ENCODE measurements at regions not wholly inside any gene's neighbourhood (a gene's known extent, or its start where the extent isn't known, plus 50 kb on each side); places are given as distances from the start of the nearest gene placed in this dataset.
A peak's percentile ranks its signal among the peaks of the same experiment; 100 is the strongest.

DNA sequence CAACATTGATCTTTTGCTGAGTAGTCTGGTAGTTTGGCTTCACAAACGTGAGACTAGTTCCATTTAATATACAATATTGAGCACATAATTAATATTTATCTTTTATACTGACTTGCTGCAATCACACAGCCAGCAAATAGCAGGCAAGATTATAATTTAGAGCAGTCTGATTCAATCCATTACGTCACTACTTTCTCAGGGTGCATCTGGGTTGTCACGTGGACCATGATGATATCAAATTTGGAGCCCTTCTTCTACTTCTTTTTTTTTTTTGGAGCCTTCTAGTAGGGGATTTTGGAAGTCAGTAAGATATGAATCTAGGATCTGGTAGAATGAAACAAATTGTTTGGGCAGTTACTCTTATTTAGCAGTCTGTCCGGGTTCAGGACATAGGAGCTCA is 100.6 kb upstream of the SLC5A9 start:
- Mint-ChIP-seq H3K9me3 (ENCODE audit: unreplicated experiment) (no peaks in the 10 kb centered on the region), H3K27me3 (ENCODE audit: unreplicated experiment) (no peaks in the 10 kb centered on the region), H3K4me3 (ENCODE audit: unreplicated experiment) (no peak overlapping the region), H3K36me3 (ENCODE audit: unreplicated experiment) (no peaks in the 10 kb centered on the region), H3K27ac (ENCODE audit: unreplicated experiment) (no peak overlapping the region), H3K4me1 (ENCODE audit: low read depth, unreplicated experiment) (no peaks in the 10 kb centered on the region)
- TF ChIP-seq, protein P1, sequence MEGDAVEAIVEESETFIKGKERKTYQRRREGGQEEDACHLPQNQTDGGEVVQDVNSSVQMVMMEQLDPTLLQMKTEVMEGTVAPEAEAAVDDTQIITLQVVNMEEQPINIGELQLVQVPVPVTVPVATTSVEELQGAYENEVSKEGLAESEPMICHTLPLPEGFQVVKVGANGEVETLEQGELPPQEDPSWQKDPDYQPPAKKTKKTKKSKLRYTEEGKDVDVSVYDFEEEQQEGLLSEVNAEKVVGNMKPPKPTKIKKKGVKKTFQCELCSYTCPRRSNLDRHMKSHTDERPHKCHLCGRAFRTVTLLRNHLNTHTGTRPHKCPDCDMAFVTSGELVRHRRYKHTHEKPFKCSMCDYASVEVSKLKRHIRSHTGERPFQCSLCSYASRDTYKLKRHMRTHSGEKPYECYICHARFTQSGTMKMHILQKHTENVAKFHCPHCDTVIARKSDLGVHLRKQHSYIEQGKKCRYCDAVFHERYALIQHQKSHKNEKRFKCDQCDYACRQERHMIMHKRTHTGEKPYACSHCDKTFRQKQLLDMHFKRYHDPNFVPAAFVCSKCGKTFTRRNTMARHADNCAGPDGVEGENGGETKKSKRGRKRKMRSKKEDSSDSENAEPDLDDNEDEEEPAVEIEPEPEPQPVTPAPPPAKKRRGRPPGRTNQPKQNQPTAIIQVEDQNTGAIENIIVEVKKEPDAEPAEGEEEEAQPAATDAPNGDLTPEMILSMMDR (IDR thresholded peaks at IDR 0.05; ENCODE audit: partially characterized antibody, unreplicated experiment) = no peak
- DNase-seq = no peak

DNA sequence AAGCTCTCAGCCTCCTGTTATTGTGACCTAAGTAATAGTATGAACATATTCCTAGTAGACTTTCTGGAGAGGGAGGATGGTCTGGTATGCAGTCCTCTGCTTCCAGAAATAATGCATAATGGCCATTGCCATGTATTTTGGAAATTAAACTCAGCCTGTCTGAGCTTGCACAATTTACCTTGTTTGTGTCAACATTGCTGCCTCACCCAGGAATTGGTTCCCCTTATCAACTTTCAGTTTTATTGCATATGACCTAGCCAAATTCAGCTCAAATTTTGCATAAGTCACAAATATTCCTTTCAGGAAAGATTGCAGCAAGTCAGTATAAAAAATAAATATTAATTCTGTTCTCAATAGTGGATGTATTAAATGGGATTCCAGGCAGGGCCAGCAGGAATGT is 101.9 kb upstream of the SLC5A9 start:
- H3K27me3 Mint-ChIP-seq (ENCODE audit: unreplicated experiment) = no peaks in the 10 kb centered on the region
- H3K4me1 Mint-ChIP-seq (ENCODE audit: low read depth, unreplicated experiment) = no peaks in the 10 kb centered on the region
- no peak overlapping the region for H3K4me3 Mint-ChIP-seq (ENCODE audit: unreplicated experiment)
- H3K27ac Mint-ChIP-seq (ENCODE audit: unreplicated experiment) = no peak overlapping the region
- no peak for DNase-seq
- H3K9me3 Mint-ChIP-seq (ENCODE audit: unreplicated experiment) = no peaks in the 10 kb centered on the region
- TF ChIP-seq, protein P1 (IDR thresholded peaks at IDR 0.05; ENCODE audit: partially characterized antibody, unreplicated experiment) = no peak
- no peaks in the 10 kb centered on the region for H3K36me3 Mint-ChIP-seq (ENCODE audit: unreplicated experiment)

GRCh38 chr1:48115835-48116234 is 106.7 kb upstream of the SLC5A9 start:
- no peaks in the 10 kb centered on the region for H3K36me3 Mint-ChIP-seq (ENCODE audit: unreplicated experiment)
- H3K4me3 Mint-ChIP-seq (ENCODE audit: unreplicated experiment) = no peak overlapping the region
- TF ChIP-seq, protein P1 (IDR thresholded peaks at IDR 0.05; ENCODE audit: partially characterized antibody, unreplicated experiment) = no peak
- no peaks in the 10 kb centered on the region for H3K27me3 Mint-ChIP-seq (ENCODE audit: unreplicated experiment)
- no peak for DNase-seq
- no peak overlapping the region for H3K27ac Mint-ChIP-seq (ENCODE audit: unreplicated experiment)
- peaks cover 2% of the 10 kb centered on the region for H3K9me3 Mint-ChIP-seq (ENCODE audit: unreplicated experiment)
- no peaks in the 10 kb centered on the region for H3K4me1 Mint-ChIP-seq (ENCODE audit: low read depth, unreplicated experiment)

DNA sequence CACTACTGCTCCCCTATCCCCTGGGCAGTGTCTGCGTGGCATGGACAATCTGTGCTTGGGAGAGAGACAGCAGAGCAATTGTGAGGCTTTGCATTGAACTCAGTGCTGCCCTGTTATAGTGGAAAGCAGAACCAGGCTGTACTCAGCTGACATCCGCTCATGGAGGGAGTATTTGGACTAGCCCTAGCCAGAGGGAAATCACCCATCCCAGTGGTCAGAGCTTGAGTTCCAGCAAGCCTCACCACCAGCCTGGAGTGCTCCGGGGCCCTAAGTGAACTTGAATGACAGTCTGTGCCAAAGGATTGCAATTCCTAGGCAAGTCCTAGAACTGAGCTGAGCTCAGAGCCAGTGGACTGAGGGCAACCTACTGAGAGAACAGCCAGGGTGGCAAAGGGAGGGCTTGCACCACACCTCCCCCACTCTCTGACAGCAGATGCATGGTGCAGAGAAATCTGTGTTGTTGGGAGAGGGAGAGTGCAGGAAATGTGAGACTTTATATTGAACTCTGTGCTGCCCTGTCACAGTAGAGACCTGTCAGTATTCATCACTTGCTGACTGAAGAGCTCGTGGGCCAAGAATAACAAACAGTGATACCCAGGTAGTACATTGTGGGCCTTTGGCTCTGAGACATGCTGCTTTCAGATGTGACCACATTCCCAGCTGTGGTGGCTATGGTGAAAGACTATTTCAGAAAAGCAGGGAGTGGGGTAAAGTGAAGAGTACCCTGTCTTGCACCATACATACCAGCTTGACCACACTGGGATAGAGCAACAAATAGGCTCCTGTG is 107.7 kb upstream of the SLC5A9 start:
- H3K4me1 Mint-ChIP-seq (ENCODE audit: low read depth, unreplicated experiment) = no peaks in the 10 kb centered on the region
- no peak for DNase-seq
- no peak overlapping the region for H3K4me3 Mint-ChIP-seq (ENCODE audit: unreplicated experiment)
- peaks cover 2% of the 10 kb centered on the region for H3K9me3 Mint-ChIP-seq (ENCODE audit: unreplicated experiment)
- no peaks in the 10 kb centered on the region for H3K27me3 Mint-ChIP-seq (ENCODE audit: unreplicated experiment)
- TF ChIP-seq, protein P1 (IDR thresholded peaks at IDR 0.05; ENCODE audit: partially characterized antibody, unreplicated experiment) = no peak
- H3K27ac Mint-ChIP-seq (ENCODE audit: unreplicated experiment) = no peak overlapping the region
- H3K36me3 Mint-ChIP-seq (ENCODE audit: unreplicated experiment) = no peaks in the 10 kb centered on the region

DNA sequence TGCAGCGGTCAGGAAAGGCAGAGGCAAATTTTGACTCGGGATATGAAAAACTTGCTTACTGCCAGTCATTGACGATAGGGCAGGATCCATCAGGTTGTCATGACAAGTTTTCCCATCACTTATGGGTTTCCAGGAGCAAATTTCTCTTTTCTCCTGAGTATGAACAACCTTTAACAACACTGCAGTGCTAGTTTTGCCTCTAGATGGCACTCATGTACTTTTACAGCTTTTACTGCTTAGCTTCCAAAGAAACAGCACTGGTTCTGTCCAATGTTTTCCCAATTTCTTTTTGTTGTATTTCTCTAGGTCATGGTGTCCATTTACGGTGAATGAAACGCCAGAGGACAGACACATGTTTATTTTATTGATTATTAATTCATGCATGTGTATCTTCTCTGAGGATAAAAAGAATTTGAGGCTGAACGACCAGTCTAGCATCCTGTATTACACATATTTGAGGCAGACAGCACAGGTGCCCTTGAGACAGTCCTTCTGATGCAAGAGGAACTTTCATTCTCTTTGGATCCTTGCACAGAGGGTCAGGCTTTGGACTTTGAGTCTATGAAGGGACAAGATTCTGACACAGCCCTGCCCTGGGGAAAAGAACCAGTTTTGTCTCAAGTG is 112.3 kb upstream of the TRABD2B start:
- DNase-seq = no peak
- H3K27ac Mint-ChIP-seq (ENCODE audit: unreplicated experiment) = no peak overlapping the region
- no peaks in the 10 kb centered on the region for H3K36me3 Mint-ChIP-seq (ENCODE audit: unreplicated experiment)
- H3K27me3 Mint-ChIP-seq (ENCODE audit: unreplicated experiment) = no peaks in the 10 kb centered on the region
- H3K4me3 Mint-ChIP-seq (ENCODE audit: unreplicated experiment) = no peak overlapping the region
- peaks cover 2% of the 10 kb centered on the region for H3K9me3 Mint-ChIP-seq (ENCODE audit: unreplicated experiment)
- no peaks in the 10 kb centered on the region for H3K4me1 Mint-ChIP-seq (ENCODE audit: low read depth, unreplicated experiment)
- TF ChIP-seq, protein P1 (IDR thresholded peaks at IDR 0.05; ENCODE audit: partially characterized antibody, unreplicated experiment) = peak; percentile 61

Measured in glutamatergic neuron (in vitro differentiated cells).